NCI-H2171 (cell line): ENCODE measurements at regions not wholly inside any gene's neighbourhood (a gene's known extent, or its start where the extent isn't known, plus 50 kb on each side); places are given as distances from the start of the nearest gene placed in this dataset.
"Not testable (repeated sequence)": the region's sequence is repeated elsewhere in the genome, so short reads cannot be mapped to it uniquely, and the experiment has no call there.

Experiments
- DNase-seq: peaks from one replicate; lab custom pipeline; 2025; lab: John Stamatoyannopoulos, UW

GRCh38 chr13:91025442-91025841 is 322.0 kb upstream of the MIR17HG start:
- no peak for DNase-seq

DNA sequence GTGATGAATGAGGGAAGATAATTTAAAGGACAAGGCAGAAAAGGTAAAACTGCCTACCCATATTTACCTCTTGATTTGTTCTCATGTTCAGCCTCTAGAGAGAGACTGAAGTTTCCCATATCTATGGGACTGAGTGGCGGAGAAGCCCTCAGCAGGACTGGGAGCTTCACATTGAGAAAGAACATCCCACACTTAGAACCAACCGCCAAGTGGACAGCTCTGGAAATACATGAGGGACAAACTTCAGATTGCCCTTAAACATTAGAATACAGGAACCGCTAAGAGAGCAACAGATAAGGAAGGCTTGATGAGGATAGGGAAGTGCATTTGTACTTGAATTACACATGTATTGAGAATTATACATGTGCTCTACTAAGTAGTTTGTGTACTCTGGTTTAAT is 316.0 kb upstream of the MIR17HG start:
- DNase-seq, result no peak

DNA sequence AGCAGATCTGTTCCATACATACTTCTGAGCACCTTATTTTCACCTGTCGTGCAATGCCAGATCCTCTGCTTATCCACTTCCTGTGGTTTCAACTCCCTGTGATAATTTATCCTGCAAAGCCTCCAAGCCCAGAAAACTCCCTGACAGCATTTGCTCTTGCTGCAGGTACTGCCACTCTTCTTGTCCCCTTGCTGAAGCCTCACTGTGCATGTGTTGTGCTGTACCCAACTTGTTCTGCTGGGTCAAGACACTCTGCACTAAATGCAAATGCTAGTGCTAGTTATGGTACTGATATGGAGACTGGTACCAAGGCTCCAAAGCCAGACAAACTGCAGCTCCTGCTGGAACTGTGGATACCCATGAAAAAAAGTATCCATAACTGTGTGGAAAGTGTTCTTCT is 315.4 kb upstream of the MIR17HG start:
- DNase-seq, result no peak

- DNase-seq, result no peak
These were observed 310.6 kb upstream of the MIR17HG start for GRCh38 chr13:91036886-91037285.

DNA sequence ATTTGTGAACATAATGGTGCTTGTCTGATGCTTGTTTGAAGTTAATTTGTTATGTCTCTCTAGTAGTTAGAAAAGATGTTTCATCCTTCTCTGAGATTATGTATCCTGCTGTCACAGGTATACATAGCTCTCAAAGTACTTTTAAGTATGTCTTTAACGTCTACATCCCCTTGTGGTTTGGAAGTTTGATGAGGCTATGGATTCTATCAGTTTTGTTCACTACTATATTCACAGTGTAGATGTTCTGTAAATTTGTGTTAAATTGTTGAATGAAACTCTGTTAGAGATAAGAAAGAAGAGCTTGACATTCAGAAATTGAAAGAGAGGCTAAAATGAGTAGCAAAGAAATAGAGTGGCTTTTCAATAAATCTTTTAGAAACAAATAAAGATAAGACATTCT is 304.6 kb upstream of the MIR17HG start:
- no peak for DNase-seq

DNA sequence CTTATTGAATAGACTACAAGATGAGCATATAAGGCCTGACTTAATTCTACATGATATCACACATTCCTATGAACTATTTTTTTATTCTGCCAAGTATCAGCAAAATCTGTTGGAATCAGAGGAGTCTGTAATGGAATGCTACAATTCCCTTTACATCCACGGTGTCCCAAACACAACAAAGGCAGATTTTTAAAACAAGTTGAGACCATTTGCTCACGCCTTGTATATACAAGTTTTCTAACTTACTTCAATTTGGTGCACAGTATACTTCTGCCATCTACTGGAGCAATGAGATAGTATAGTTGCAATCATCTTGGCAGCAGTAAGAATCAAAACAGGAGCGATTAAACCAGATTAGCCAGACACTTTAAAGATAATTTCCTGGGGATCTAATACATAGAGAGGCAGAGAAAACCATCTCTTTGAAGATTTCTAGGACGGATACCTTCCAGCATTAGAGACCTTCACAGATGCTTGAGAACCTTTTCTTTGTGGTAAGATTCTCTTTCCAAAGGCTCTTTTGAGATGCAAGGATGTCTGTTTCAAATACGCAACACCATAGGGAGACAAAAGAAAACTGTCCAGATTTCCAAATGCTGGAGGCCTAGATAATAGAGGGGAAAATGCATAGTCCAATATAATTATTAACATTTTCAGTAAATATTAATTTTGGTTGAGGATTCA is 302.0 kb upstream of the MIR17HG start:
- DNase-seq, result no peak

- no peak for DNase-seq
These were observed 300.7 kb upstream of the MIR17HG start for GRCh38 chr13:91046715-91047327.

DNA sequence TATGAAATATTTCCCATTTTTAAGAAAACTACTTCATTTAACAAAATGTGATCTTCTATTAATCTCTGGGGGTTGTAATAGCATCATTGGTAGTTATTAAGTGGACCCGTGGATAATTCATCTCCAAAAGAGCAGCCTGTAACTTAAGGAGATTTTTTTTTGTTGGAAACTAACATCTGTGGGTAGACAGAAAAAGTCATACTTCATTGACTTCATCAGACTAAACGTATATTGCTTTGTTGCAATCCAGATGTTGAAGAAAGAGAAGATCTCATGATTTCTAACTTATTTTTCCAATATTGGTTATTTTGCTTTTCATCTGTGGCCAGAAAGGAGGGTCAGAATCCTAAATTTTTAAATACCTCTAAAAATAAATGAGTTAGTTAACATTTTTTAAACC is 296.5 kb upstream of the MIR17HG start:
- DNase-seq, result no peak

GRCh38 chr13:91052876-91053275 is 294.6 kb upstream of the MIR17HG start:
- no peak for DNase-seq

- no peak for DNase-seq
These were observed 294.0 kb upstream of the MIR17HG start for GRCh38 chr13:91053318-91054065.

DNA sequence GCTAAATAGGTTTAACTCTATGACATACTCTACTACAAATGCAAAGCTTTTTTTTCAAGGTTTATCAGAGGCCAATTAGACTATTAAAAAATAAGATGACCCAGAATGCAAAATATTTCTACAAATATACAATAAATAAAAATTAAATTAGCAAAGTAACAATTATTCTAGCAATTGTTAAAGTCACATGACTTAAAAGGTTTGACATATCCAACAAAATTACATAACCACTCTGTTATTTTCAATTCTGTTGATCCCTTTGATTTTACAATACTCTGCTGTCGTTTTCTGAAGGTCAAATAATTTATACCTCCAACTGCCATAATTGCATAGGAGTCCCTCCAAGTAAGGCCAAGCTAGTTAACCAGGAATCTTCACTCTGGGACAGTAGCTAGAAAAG is 292.6 kb upstream of the MIR17HG start:
- no peak for DNase-seq

DNA sequence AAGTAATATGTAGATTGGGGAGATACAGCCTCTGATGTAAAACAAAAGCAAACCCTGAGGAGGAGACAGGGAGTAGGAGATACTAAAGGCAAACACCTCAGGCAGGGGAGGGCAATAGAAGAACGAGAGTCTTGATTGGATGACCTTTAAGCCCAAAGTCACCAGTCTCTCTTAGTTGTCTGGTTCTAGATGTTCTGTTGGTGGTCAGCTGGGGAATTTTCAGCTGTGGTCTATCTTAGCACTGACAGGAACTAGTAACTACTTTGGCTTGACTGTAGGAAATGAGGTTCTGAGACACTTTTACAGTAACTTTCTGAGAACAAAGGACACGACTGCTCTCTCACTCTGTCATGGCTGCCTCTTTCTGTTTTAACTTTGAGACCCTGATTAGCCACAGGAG is 290.7 kb upstream of the MIR17HG start:
- no peak for DNase-seq

DNA sequence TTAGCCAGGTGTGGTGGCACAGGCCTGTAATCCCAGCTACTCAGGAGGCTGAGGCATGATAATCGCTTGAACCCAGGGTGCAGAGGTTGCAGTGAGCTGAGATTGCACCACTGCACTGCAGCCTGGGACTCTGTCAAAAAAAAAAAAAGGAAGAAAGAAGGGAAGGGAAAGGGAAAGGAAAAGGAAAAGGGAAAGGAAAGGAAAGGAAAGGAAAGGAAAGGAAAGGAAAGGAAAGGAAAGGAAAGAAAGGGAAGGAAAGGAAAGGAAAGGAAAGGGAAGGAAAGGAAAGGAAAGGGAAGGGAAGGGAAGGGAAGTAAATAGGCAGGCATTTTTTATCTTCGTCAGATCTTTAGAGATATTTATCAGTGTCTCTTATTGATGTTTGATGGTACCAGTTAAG is 290.0 kb upstream of the MIR17HG start:
- DNase-seq, result not testable (repeated sequence)

- no peak for DNase-seq
These were observed 289.4 kb upstream of the MIR17HG start for GRCh38 chr13:91058066-91058465.

- no peak for DNase-seq
These were observed 288.6 kb upstream of the MIR17HG start for GRCh38 chr13:91058919-91059318.

DNA sequence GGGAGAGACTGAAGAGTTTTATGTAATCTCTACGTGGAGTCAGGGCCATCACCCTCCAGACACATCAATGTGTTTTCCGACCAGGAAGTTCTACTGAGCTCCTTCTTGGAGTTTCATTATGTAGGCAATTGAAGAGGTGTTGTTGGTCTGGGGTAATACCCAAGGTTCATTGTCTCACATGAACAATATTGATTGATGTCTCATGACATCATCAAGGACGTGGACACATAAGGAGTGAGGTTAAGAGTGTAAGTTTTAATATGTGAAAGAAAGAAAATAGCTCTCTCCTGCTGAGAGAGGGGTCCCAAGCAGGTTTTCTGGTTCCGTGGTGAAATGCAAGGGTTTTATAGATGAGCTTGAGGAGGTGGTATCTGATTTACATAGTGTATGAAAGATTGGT is 280.7 kb upstream of the MIR17HG start:
- no peak for DNase-seq

GRCh38 chr13:91072486-91072885 is 275.0 kb upstream of the MIR17HG start:
- no peak for DNase-seq

DNA sequence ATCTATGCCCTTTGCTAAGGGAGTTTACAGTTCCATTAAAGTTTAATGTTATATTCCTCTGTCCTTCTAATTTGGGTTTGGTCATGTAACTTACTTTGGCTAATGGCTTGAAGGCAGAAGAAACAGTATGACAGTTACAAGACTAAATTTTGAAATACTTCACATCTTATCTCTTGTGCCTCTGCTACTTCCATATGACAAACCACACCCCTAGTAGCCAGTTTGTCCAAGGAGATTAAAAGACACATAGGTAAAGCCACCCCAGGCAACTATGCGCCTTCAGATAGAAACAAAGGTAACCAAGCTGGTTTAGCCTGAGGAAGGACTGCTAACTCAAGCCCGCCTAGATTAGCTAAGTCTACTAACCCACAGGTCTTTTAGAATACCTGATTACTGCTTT is 273.4 kb upstream of the MIR17HG start:
- no peak for DNase-seq

GRCh38 chr13:91076830-91077229 is 270.7 kb upstream of the MIR17HG start:
- DNase-seq, result no peak

DNA sequence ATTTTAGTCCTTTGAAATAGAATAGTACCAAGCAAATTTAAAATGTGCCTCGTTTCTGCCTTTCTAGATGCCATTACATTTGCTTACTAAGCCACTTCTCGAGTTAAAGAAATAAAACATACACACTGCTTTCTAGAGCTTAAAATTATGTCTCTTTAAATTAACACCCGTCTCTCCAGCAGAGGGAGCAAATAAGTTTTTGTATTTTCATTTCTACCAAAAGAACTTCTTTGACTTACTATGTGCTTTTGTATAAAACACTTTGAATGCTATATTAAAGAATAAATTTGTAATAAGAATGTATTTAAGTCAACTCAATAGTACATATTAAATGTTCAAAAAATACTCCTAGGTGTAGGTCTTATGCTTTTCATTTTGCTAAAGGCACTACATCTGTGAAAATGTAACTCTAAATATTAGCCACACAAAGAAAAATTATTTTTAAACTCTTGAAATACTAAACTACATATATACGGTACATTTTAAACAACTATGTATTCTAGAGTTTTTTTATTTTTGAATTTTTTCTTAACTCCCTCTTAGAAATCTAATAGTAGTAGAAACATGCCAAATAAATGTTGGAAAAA is 269.3 kb upstream of the MIR17HG start:
- DNase-seq, result no peak

- DNase-seq, result no peak
These were observed 268.3 kb upstream of the MIR17HG start for GRCh38 chr13:91079176-91079575.

DNA sequence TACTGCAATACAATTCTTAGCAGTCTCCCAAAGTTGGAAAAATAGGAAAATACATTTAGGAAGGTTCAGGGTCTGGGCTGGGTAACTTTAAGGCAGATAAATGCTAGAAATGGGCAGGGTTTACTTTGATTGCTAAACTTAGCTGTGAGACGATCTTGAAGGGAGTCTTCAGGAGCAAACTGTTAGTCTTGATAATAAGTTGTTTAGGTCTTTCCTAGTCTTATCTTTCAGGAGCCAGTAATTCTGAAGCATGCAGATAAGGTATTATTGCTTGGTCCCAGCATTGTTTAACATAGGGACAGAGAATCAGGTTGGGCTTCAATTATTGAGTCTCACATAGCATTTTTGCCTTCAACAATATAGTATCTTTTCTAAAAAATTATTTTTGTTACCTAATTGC is 262.4 kb upstream of the MIR17HG start:
- DNase-seq, result no peak
